Left ventricle myocardium inferior (tissue), 1 donor: ENCODE measurements at regions not wholly inside any gene's neighbourhood (a gene's known extent, or its start where the extent isn't known, plus 50 kb on each side); places are given as distances from the start of the nearest gene placed in this dataset.

Source experiments
- DNase-seq: peaks from one replicate; pipeline ENCODE4 v3.0.0-alpha.2; 2020
- H3K27ac ChIP-seq: fragments of 200-600 bp; replicated peaks from 2 replicates; pipeline ENCODE4 v1.8.0; 2021
- H3K27me3 ChIP-seq: fragments of 200-600 bp; 2 replicates; pipeline ENCODE4 v1.8.0; 2021; ENCODE audit warnings: low read depth
- H3K36me3 ChIP-seq: fragments of 200-600 bp; 2 replicates; pipeline ENCODE4 v1.8.0; 2021
- H3K4me1 ChIP-seq: fragments of 200-600 bp; 2 replicates; pipeline ENCODE4 v1.8.0; 2021
- H3K4me3 ChIP-seq: fragments of 200-600 bp; 2 replicates; pipeline ENCODE4 v1.8.0; 2021; ENCODE audit warnings: mild to moderate bottlenecking, moderate library complexity
- H3K9me3 ChIP-seq: fragments of 200-600 bp; replicated peaks from 2 replicates; pipeline ENCODE4 v1.8.0; 2021
- CTCF ChIP-seq: fragments of 200-600 bp; IDR thresholded peaks from 2 replicates; pipeline ENCODE4 v1.8.0; 2021; ENCODE audit warnings: antibody characterized with exemption, mild to moderate bottlenecking, borderline replicate concordance
- intact Hi-C: fragments of 100-400 bp; cut with micrococcal nuclease; formaldehyde crosslinking; loops from one replicate; pipeline ENCODE4 v1.11.0; 2022
- donor health status: DM: no; HTN: yes; CAD: no; lungs with severe emphysema.

- Histone ChIP-seq H3K27ac (no peak overlapping the region), H3K4me1 (no peaks in the 10 kb centered on the region), H3K4me3 (no peak overlapping the region), H3K9me3 (peaks cover 21% of the 10 kb centered on the region), H3K27me3 (no peaks in the 10 kb centered on the region), H3K36me3 (no peaks in the 10 kb centered on the region)
- intact Hi-C loops: no loop called here
- no peak for DNase-seq
- TF ChIP-seq CTCF: no peak
Observed at GRCh38 chr10:25661632-25662031, 272.4 kb upstream of the MYO3A start.

GRCh38 chr10:25666276-25666675 is 267.8 kb upstream of the MYO3A start:
- Histone ChIP-seq H3K9me3 (peaks cover 20% of the 10 kb centered on the region), H3K4me3 (no peak overlapping the region), H3K27me3 (peaks cover 3% of the 10 kb centered on the region), H3K27ac (no peak overlapping the region), H3K4me1 (no peaks in the 10 kb centered on the region), H3K36me3 (no peaks in the 10 kb centered on the region)
- TF ChIP-seq CTCF: no peak
- intact Hi-C loops: no loop called here
- DNase-seq: no peak

GRCh38 chr10:25675204-25675603 is 258.8 kb upstream of the MYO3A start:
- Histone ChIP-seq H3K27ac (no peak overlapping the region), H3K4me1 (no peaks in the 10 kb centered on the region), H3K27me3 (no peaks in the 10 kb centered on the region), H3K9me3 (no peaks in the 10 kb centered on the region), H3K36me3 (no peaks in the 10 kb centered on the region), H3K4me3 (no peak overlapping the region)
- intact Hi-C loops: no loop called here
- no peak for DNase-seq
- no peak for TF ChIP-seq CTCF

GRCh38 chr10:25675615-25676014 is 258.4 kb upstream of the MYO3A start:
- no peak for TF ChIP-seq CTCF
- no peaks in the 10 kb centered on the region for H3K27me3 ChIP-seq
- no peaks in the 10 kb centered on the region for H3K4me1 ChIP-seq
- no peak for DNase-seq
- H3K36me3 ChIP-seq: no peaks in the 10 kb centered on the region
- H3K27ac ChIP-seq: no peak overlapping the region
- no peaks in the 10 kb centered on the region for H3K9me3 ChIP-seq
- intact Hi-C loops: no loop called here
- H3K4me3 ChIP-seq: no peak overlapping the region

- Histone ChIP-seq H3K27me3 (no peaks in the 10 kb centered on the region), H3K27ac (no peak overlapping the region), H3K4me1 (peaks cover 13% of the 10 kb centered on the region), H3K36me3 (no peaks in the 10 kb centered on the region), H3K4me3 (no peak overlapping the region), H3K9me3 (no peaks in the 10 kb centered on the region)
- intact Hi-C loops: no loop called here
- TF ChIP-seq CTCF: no peak
- DNase-seq: no peak
Observed at GRCh38 chr10:25678220-25678619, 255.8 kb upstream of the MYO3A start.

- H3K27ac ChIP-seq: no peak overlapping the region
- no peaks in the 10 kb centered on the region for H3K27me3 ChIP-seq
- H3K36me3 ChIP-seq: no peaks in the 10 kb centered on the region
- DNase-seq: no peak
- H3K9me3 ChIP-seq: no peaks in the 10 kb centered on the region
- H3K4me3 ChIP-seq: no peak overlapping the region
- intact Hi-C loops: no loop called here
- TF ChIP-seq CTCF: no peak
- peaks cover 13% of the 10 kb centered on the region for H3K4me1 ChIP-seq
Observed at GRCh38 chr10:25678666-25679065, 255.4 kb upstream of the MYO3A start.
